Stimulated activated CD8-positive, alpha-beta memory T cell treated with anti-CD3 and anti-CD28 coated beads, Interleukin-7, amount 100 ng/mL, for 48 hours (primary cell): ENCODE measurements at regions not wholly inside any gene's neighbourhood (a gene's known extent, or its start where the extent isn't known, plus 50 kb on each side); places are given as distances from the start of the nearest gene placed in this dataset.

Experiments
- DNase-seq, 2 donors: peaks; one replicate each; pipeline ENCODE4 v3.0.0-alpha.2; 2020; ENCODE audit warnings: low read depth in 1 of 2; ENCODE audit errors: extremely low read depth in 1 of 2

- DNase-seq = no peak
These were observed 251.1 kb downstream of the SLC4A3 start for GRCh38 chr2:219878516-219878915.

GRCh38 chr2:219881851-219882250 is 254.4 kb downstream of the SLC4A3 start:
- DNase-seq = no peak

GRCh38 chr2:219886615-219887014 is 259.2 kb downstream of the SLC4A3 start:
- no peak for DNase-seq

GRCh38 chr2:219887870-219888269 is 260.4 kb downstream of the SLC4A3 start:
- no peak for DNase-seq

- DNase-seq = no peak
These were observed 266.1 kb downstream of the SLC4A3 start for GRCh38 chr2:219893541-219893940.

GRCh38 chr2:219897456-219897855 is 270.0 kb downstream of the SLC4A3 start:
- DNase-seq = no peak

GRCh38 chr2:219901155-219901554 is 273.7 kb downstream of the SLC4A3 start:
- no peak for DNase-seq

- DNase-seq = no peak
These were observed 275.6 kb downstream of the SLC4A3 start for GRCh38 chr2:219902891-219903552.

- DNase-seq = no peak
These were observed 278.2 kb downstream of the SLC4A3 start for GRCh38 chr2:219905640-219906039.

GRCh38 chr2:219906114-219907010 is 278.9 kb downstream of the SLC4A3 start:
- DNase-seq = no peak

- no peak for DNase-seq
These were observed 279.6 kb downstream of the SLC4A3 start for GRCh38 chr2:219907011-219907365.

GRCh38 chr2:219908538-219908937 is 281.1 kb downstream of the SLC4A3 start:
- DNase-seq = no peak

GRCh38 chr2:219911541-219911940 is 284.1 kb downstream of the SLC4A3 start:
- no peak for DNase-seq

- DNase-seq = no peak
These were observed 285.1 kb downstream of the SLC4A3 start for GRCh38 chr2:219912491-219912921.

GRCh38 chr2:219914577-219914976 is 287.1 kb downstream of the SLC4A3 start:
- no peak for DNase-seq

GRCh38 chr2:219916281-219916680 is 288.9 kb downstream of the SLC4A3 start:
- DNase-seq = no peak

GRCh38 chr2:219916726-219917440 is 289.5 kb downstream of the SLC4A3 start:
- DNase-seq = no peak

- DNase-seq = no peak
These were observed 290.8 kb downstream of the SLC4A3 start for GRCh38 chr2:219918254-219918653.

GRCh38 chr2:219918944-219919343 is 291.5 kb downstream of the SLC4A3 start:
- no peak for DNase-seq

GRCh38 chr2:219919506-219919905 is 292.1 kb downstream of the SLC4A3 start:
- DNase-seq = no peak

GRCh38 chr2:219929835-219930234 is 302.4 kb downstream of the SLC4A3 start:
- no peak for DNase-seq

GRCh38 chr2:219939647-219940046 is 312.2 kb downstream of the SLC4A3 start:
- DNase-seq = no peak
